Astrocyte of the hippocampus (primary cell): ENCODE measurements at regions not wholly inside any gene's neighbourhood (a gene's known extent, or its start where the extent isn't known, plus 50 kb on each side); places are given as distances from the start of the nearest gene placed in this dataset.
"Not testable (repeated sequence)": the region's sequence is repeated elsewhere in the genome, so short reads cannot be mapped to it uniquely, and the experiment has no call there.

ENCODE experiments used
- DNase-seq: peaks from one replicate; pipeline ENCODE4 v3.0.0; 2011; ENCODE audit warnings: low read depth, low spot score

DNA sequence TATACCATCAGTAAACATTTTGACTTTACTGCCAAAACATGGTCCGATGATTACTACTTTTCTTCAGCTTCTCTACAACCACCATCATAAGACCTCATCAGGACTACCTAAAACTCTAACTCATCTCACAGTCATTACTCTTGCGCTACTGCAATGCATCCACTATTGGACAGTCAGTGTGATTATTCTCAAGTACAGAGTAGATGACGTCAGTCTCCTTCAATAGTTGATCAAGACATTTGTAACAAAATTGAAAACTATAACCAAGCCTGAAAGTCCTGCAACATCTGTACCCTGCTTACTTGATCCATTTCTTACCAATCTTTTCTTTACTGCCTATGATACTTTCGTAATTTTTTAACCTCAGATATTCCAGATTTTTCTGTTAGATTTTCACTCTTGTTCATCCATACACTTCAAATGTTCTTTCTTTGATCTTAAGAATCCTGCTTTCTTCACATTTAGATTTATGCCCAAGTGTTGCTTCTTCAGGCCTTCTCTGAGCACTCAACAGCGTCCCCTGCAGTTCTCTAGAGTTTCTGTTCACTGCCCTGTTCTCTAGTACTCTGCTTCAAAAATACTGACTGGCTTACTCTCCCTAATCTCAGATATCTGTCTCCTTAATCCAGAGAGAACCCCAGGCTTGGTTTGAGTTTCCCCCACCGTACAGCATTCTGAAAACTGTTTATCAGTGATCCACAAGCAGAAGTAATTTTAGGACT, 1517.6 kb downstream of the STIM2 start:
- no peak for DNase-seq

GRCh38 chr4:28385801-28386200, 1525.2 kb downstream of the STIM2 start:
- DNase-seq, result no peak

GRCh38 chr4:28386776-28387175, 1526.1 kb downstream of the STIM2 start:
- no peak for DNase-seq

DNA sequence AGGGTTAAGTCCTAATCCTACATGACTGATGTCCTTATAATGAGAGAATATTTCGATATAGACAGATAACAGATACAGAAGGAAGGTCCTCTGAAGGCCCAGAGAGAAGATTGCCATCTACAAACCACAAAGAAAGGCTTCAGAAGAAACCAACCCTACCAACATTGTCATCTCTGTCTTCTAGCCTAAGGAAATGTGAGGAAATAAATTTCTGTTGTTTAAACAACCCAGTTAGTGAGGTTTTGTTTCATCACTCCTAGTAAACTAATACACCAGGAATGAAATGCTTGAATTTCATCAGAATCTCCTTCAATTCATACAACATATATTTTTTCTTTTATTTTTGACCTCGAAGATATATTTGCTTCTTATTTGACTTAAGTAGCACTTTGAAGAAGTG, 1527.8 kb downstream of the STIM2 start:
- DNase-seq, result no peak

DNA sequence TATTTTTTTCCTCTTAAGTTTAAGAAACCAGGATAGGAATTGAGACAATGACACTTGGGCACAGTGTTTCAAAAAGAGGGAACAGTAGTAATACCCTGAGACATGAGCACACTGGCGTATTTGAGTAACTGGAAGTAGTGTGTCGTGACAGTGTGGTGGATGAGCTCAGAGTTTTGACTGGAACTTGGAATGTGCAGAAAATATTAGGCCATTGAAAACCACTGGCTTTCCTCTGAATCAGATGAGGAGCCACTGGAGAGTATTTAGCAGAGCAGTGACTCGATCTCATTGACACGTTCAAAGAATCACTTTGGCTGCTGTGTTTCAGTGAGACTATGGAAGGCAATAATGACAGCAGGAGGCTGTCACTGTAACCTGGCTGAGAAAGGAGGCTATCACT, 1531.2 kb downstream of the STIM2 start:
- DNase-seq, result peak; percentile 6

DNA sequence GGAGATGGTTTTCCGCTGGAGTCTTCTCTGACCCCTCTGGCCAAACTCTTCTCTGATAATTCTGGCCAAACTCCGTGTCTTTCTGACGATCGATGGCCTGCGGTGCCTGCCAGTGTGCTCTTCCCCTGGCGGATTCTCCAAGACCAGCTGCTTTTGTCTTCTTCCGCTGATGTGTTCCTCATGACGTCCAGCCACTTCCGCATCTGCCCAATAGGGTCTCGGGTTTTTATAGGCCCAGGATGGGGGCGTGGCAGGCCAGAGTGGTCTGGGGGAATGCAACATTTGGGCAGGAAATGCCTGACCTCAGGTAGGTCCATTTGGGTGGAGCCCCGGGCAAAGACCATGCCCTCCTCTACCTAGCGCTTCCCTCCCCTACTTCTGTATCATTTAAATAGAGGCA, 1542.1 kb downstream of the STIM2 start:
- DNase-seq, result no peak

DNA sequence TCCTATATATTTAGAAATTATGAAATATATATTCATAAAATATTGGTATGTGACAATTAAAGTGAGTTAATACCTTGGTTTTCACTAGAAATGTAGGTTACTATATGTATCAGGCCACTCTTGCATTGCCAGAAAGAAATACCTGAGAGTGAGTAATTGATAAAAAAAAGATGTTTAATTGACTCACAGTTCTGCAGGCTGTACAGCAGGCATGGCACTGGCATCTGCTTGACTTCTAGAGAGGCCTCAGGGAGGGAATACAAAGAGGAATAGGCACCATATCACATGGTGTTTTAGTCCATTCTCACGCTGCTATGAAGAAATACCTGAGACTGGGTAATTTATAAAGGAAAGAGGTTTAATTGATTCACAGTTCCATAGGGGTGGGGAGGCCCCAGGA, 1560.6 kb downstream of the STIM2 start:
- DNase-seq, result no peak

GRCh38 chr4:28426251-28426650, 1565.6 kb downstream of the STIM2 start:
- DNase-seq, result no peak

GRCh38 chr4:28427306-28428085, 1566.9 kb downstream of the STIM2 start:
- no peak for DNase-seq

- DNase-seq, result no peak
These were observed 1571.8 kb downstream of the STIM2 start for GRCh38 chr4:28432348-28433025.

DNA sequence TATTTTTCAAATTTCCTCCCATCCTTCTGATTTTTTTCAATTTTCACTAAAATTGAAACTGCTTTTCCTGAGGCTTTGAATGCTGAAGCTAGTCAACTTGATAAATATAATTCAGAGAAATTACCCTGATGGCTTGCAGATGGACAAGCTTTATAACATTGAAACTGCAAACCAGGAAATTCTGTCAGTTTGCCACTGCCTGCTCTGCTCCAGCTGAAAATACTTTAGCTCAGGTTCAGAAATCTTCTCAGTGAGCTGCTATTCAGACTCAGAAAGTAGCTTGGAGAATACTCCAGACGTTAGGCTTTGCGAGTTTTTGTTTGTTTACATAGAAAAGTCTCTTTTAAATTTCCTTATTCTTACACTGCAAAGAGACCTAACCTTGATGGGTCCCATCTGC, 1574.7 kb downstream of the STIM2 start:
- no peak for DNase-seq

DNA sequence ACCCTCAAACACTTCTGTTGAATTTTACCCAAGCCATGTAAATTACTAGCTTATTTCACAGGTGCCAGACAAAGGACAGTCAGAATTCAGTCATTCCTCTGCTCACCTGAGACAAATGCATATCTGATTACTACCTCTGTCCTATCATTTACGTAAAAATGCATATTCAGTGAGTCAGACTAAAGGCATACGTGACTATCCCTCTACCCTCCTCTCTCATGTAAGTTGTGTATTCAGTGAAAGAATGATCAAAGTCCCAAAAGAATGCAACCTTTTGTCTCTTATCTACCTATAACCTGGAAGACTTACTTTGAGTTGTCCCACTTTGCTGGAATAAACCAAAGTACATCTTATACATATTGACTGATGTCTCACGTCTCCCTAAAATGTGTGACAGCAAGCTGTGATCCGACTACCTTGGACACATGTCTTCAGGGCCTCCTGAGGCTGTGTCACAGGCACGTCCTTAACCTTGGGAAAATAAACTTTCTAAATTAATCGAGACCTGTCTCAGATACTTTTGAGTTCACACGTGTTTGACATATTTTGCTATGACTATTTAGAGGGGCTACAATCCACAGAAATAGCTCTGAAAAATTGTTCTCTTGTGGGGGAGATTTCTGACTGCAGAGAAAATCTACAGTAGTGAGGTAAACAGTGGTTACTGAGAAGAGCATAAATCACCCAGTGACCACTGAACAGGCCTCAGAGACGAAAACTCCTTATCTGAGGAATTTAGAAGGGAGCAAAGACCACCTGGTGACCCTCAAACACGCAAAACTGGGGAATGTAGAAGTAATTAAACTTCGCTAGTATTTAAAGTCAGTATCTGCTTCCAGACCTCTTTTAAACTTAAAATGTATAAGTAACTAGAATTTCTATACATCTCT, 1575.8 kb downstream of the STIM2 start:
- no peak for DNase-seq

DNA sequence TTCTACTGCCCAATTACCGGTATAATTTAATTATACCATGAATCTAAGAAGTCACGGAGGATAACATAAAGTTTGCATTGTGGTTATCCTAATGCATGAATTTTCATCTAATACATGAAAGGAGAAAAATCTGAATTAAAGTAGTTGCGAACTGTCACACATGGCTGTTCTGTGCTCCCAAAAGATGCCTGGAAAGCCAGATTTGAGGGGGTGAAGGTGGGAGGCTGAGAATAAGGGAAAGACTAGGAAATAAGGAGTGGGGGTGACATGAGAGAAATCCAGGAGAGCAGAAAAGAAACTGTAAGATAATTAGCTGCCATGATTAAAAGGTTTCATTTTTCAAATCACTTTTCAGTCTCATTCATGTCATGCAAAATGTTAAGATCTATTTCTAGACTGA, 1582.7 kb downstream of the STIM2 start:
- DNase-seq, result no peak

GRCh38 chr4:28443801-28444412, 1583.3 kb downstream of the STIM2 start:
- DNase-seq, result peak; percentile 7

GRCh38 chr4:28444886-28445496, 1584.3 kb downstream of the STIM2 start:
- no peak for DNase-seq

DNA sequence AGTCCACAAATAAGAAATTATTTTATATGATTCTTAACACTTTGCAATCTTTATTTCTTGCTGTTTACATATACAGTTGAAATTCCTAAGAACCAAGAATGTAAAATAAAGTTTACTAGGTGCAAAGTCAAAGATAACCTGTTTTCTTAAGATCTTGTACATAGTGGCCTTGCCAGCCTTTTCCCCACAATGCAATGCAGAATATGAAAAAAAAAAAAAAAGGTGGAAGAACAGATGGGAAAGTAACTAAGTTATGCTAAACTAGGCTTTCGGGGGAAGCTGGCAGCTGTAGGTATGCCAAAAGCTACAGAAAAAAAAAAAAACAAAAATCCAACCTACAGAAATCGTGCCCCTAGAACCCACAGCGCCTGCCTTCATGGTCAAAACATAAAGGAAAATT, 1588.4 kb downstream of the STIM2 start:
- no peak for DNase-seq

- DNase-seq, result no peak
These were observed 1590.7 kb downstream of the STIM2 start for GRCh38 chr4:28451346-28451745.

DNA sequence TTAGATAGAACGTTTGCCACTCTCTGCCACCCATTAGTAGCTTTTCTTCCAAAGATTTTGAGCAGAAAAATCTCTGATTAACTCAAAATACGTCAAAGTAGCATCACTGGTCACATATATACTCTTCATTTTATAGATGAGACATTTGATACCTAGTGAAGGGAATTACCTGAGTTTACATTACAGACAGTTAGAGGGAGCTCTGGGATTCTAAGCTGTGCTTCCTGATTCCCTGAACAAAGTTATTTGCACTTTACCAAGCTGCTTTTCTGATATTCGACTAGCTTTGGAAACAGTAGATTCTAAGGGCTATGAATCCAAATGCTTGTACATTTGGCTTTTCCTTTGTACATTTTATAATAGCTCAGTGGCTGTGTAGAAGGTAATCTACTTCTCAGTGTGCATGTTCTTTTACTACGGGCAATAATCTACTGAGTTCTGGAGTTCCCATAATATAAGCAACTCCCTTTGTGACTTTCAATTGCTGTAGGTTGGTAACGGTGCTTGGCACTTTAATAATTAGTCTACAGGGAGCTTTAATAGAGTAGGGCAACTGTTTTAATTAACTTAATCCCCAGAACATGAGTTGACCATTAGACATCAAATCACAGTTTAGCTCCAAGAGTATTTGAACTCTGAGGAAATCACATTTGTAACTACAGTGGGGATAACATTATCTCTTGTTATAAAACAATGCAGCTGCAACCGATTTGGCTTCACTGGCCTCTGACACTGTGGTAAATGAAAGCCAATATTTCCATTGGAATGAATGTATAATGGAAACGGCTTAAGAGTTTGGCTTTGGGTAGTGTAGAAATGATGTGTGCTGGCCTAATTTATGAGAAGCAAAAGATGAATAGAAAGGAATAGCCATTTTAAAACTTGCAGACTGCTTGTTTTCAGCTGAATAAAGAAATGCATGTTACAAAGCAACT, 1602.4 kb downstream of the STIM2 start:
- DNase-seq, result no peak

DNA sequence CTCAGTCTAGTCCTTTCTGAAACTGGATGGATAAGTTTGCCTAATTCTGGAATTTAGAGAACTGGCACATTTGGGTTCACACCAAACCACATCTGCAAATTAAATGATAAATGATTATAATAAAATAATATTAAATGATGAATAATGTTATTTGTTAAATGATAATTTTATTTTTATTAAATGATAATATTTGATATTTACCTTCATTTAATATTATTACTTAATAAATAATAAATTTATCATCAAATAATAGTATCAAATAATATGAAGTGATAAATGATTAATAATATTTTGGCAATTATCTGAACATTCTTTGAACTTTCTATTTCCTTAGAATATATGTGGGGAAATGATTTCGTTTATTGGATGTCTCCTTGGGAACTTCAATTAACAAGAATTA, 1604.2 kb downstream of the STIM2 start:
- no peak for DNase-seq

GRCh38 chr4:28466886-28467285, 1606.2 kb downstream of the STIM2 start:
- DNase-seq, result not testable (repeated sequence)
